ENCODE measurements at regions not wholly inside any gene's neighbourhood (a gene's known extent, or its start where the extent isn't known, plus 50 kb on each side); places are given as distances from the start of the nearest gene placed in this dataset.

DNA sequence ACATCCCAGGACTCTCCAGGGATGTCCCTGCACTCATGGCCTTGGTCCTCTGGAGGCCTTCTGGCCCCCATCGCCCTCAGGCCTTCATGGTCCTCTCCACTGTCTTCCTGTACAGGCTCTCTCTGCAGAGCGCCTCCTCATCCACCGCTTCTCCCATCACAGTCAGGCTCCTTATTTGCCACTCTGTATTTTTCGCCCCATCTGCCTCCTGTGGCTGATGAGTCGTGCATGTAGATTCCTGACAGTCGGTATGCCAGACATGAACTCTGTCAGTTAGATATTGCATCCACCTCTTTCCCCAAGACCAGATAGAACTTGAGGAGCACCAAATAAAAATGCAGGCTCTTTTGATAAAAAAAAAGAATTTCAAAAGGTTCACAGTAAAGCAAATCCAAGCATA, 362.8 kb downstream of the IRX1 start:
- H2AFZ ChIP-seq (ENCODE audit: low read length): no peak overlapping the region
- H3F3A ChIP-seq (ENCODE audit: insufficient read depth, low read length): no peaks in the 10 kb centered on the region
- no peaks in the 10 kb centered on the region for H3K27me3 ChIP-seq (replicated peaks; ENCODE audit: insufficient read depth, low read length)
- H3K36me3 ChIP-seq (replicated peaks; ENCODE audit: insufficient read depth, low read length): no peaks in the 10 kb centered on the region
- no peak overlapping the region for H3K4me3 ChIP-seq (ENCODE audit: low read length)
- no peak overlapping the region for H3K27ac ChIP-seq (ENCODE audit: low read length)
- no peaks in the 10 kb centered on the region for H3K79me2 ChIP-seq (ENCODE audit: low read length)
- H3K9me3 ChIP-seq (replicated peaks; ENCODE audit: insufficient read depth, low read length): no peaks in the 10 kb centered on the region
- H4K20me1 ChIP-seq (ENCODE audit: insufficient read depth, low read length): no peaks in the 10 kb centered on the region
- no peak overlapping the region for H3K4me2 ChIP-seq (ENCODE audit: low read depth, low read length)
- no peak for DNase-seq
- no peaks in the 10 kb centered on the region for H3K4me1 ChIP-seq (ENCODE audit: low read length)
- no peak overlapping the region for H3K9ac ChIP-seq (ENCODE audit: low read length)
- no peaks in the 10 kb centered on the region for H3K9me2 ChIP-seq (replicated peaks; ENCODE audit: insufficient read depth, low read length)
- no peak for TF ChIP-seq CTCF (IDR thresholded peaks at IDR 0.05; ENCODE audit: low read length)
- no peak for TF ChIP-seq EZH2phosphoT487 (IDR thresholded peaks at IDR 0.05; ENCODE audit: low read length)
- no peak for TF ChIP-seq EZH2 (optimal IDR thresholded peaks at IDR 0.05; ENCODE audit: low read depth, low read length)

- H3K4me3 ChIP-seq (ENCODE audit: low read length): no peak overlapping the region
- H3K27me3 ChIP-seq (replicated peaks; ENCODE audit: insufficient read depth, low read length): no peaks in the 10 kb centered on the region
- H3K36me3 ChIP-seq (replicated peaks; ENCODE audit: insufficient read depth, low read length): no peaks in the 10 kb centered on the region
- no peak for TF ChIP-seq CTCF (IDR thresholded peaks at IDR 0.05; ENCODE audit: low read length)
- TF ChIP-seq EZH2 (optimal IDR thresholded peaks at IDR 0.05; ENCODE audit: low read depth, low read length): no peak
- TF ChIP-seq EZH2phosphoT487 (IDR thresholded peaks at IDR 0.05; ENCODE audit: low read length): no peak
- H4K20me1 ChIP-seq (ENCODE audit: insufficient read depth, low read length): no peaks in the 10 kb centered on the region
- no peak overlapping the region for H2AFZ ChIP-seq (ENCODE audit: low read length)
- DNase-seq: no peak
- H3K9me3 ChIP-seq (replicated peaks; ENCODE audit: insufficient read depth, low read length): no peaks in the 10 kb centered on the region; the same call in 1 of the 2 replicates
- H3F3A ChIP-seq (ENCODE audit: insufficient read depth, low read length): no peaks in the 10 kb centered on the region
- H3K9ac ChIP-seq (ENCODE audit: low read length): no peak overlapping the region
- H3K27ac ChIP-seq (ENCODE audit: low read length): no peak overlapping the region
- no peak overlapping the region for H3K4me2 ChIP-seq (ENCODE audit: low read depth, low read length)
- H3K4me1 ChIP-seq (ENCODE audit: low read length): no peaks in the 10 kb centered on the region
- H3K9me2 ChIP-seq (replicated peaks; ENCODE audit: insufficient read depth, low read length): no peaks in the 10 kb centered on the region
- no peaks in the 10 kb centered on the region for H3K79me2 ChIP-seq (ENCODE audit: low read length)
These were observed 366.5 kb downstream of the IRX1 start for GRCh38 chr5:3962113-3962512.

GRCh38 chr5:3963652-3964051, 368.0 kb downstream of the IRX1 start:
- no peaks in the 10 kb centered on the region for H3K79me2 ChIP-seq (ENCODE audit: low read length)
- H3K9me3 ChIP-seq (replicated peaks; ENCODE audit: insufficient read depth, low read length): no peaks in the 10 kb centered on the region; the same call in 1 of the 2 replicates
- no peaks in the 10 kb centered on the region for H4K20me1 ChIP-seq (ENCODE audit: insufficient read depth, low read length)
- DNase-seq: no peak
- H3K9ac ChIP-seq (ENCODE audit: low read length): no peak overlapping the region
- H3K4me1 ChIP-seq (ENCODE audit: low read length): no peaks in the 10 kb centered on the region
- no peak overlapping the region for H3K4me2 ChIP-seq (ENCODE audit: low read depth, low read length)
- no peaks in the 10 kb centered on the region for H3F3A ChIP-seq (ENCODE audit: insufficient read depth, low read length)
- no peaks in the 10 kb centered on the region for H3K9me2 ChIP-seq (replicated peaks; ENCODE audit: insufficient read depth, low read length)
- TF ChIP-seq EZH2phosphoT487 (IDR thresholded peaks at IDR 0.05; ENCODE audit: low read length) (no peak), EZH2 (optimal IDR thresholded peaks at IDR 0.05; ENCODE audit: low read depth, low read length) (no peak), CTCF (IDR thresholded peaks at IDR 0.05; ENCODE audit: low read length) (no peak)
- H3K27ac ChIP-seq (ENCODE audit: low read length): no peak overlapping the region
- no peak overlapping the region for H2AFZ ChIP-seq (ENCODE audit: low read length)
- H3K4me3 ChIP-seq (ENCODE audit: low read length): no peak overlapping the region
- no peaks in the 10 kb centered on the region for H3K27me3 ChIP-seq (replicated peaks; ENCODE audit: insufficient read depth, low read length)
- no peaks in the 10 kb centered on the region for H3K36me3 ChIP-seq (replicated peaks; ENCODE audit: insufficient read depth, low read length)

Measured in MM.1S (cell line).